GM20000 (cell line): ENCODE measurements at regions not wholly inside any gene's neighbourhood (a gene's known extent, or its start where the extent isn't known, plus 50 kb on each side); places are given as distances from the start of the nearest gene placed in this dataset.
A peak's percentile ranks its signal among the peaks of the same experiment; 100 is the strongest.

Experiments
- DNase-seq: peaks from one replicate; pipeline ENCODE4 v3.0.0; 2012; ENCODE audit warnings: low spot score
- CTCF ChIP-seq: IDR thresholded peaks from 2 replicates; pipeline ENCODE4 v1.5.1; 2012; ENCODE audit warnings: mild to moderate bottlenecking, control low read depth; ENCODE audit errors: extremely low read depth, missing control alignments

GRCh38 chr4:177227636-177228035, 82.0 kb upstream of the NEIL3 start:
- DNase-seq, result no peak
- TF ChIP-seq CTCF, result no peak

- peak; percentile 12 for DNase-seq
- no peak for TF ChIP-seq CTCF
Observed at GRCh38 chr4:177228599-177228998, 81.1 kb upstream of the NEIL3 start.

- DNase-seq, result peak; percentile 25
- no peak for TF ChIP-seq CTCF
Observed at GRCh38 chr4:177229331-177229730, 80.3 kb upstream of the NEIL3 start.

- TF ChIP-seq CTCF, result no peak
- no peak for DNase-seq
Observed at GRCh38 chr4:177232473-177232872, 77.2 kb upstream of the NEIL3 start.

- no peak for TF ChIP-seq CTCF
Observed at GRCh38 chr4:177235026-177235425, 74.6 kb upstream of the NEIL3 start.

GRCh38 chr4:177236886-177237285, 72.8 kb upstream of the NEIL3 start:
- DNase-seq, result no peak
- TF ChIP-seq CTCF, result no peak

More at GRCh38 chr4:177235026-177235425, 74.6 kb upstream of the NEIL3 start:
- DNase-seq, result no peak

GRCh38 chr4:177237291-177237690, 72.4 kb upstream of the NEIL3 start:
- DNase-seq, result no peak
- TF ChIP-seq CTCF, result no peak
